ENCODE measurements at regions not wholly inside any gene's neighbourhood (a gene's known extent, or its start where the extent isn't known, plus 50 kb on each side); places are given as distances from the start of the nearest gene placed in this dataset.

DNA sequence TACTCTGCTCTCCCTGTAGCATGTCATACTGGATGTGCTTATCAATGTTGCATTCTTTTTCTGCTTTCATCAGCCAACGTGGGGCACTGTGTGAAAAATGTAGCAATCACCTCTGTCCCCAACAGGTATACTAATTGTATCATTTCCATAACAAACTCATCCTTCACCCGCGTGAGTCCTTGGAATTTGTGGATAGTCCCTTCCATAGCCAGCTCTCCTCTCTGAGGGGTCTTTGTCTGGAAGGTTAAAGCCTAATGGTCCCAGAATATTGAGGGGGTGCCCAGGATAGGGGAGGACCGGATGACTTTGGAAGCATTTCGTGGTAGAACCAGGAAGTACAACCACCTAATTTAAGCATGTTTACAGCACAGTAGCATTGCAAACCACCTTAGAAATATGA is 124.6 kb downstream of the FOXB1 start:
- TF ChIP-seq, protein P1, sequence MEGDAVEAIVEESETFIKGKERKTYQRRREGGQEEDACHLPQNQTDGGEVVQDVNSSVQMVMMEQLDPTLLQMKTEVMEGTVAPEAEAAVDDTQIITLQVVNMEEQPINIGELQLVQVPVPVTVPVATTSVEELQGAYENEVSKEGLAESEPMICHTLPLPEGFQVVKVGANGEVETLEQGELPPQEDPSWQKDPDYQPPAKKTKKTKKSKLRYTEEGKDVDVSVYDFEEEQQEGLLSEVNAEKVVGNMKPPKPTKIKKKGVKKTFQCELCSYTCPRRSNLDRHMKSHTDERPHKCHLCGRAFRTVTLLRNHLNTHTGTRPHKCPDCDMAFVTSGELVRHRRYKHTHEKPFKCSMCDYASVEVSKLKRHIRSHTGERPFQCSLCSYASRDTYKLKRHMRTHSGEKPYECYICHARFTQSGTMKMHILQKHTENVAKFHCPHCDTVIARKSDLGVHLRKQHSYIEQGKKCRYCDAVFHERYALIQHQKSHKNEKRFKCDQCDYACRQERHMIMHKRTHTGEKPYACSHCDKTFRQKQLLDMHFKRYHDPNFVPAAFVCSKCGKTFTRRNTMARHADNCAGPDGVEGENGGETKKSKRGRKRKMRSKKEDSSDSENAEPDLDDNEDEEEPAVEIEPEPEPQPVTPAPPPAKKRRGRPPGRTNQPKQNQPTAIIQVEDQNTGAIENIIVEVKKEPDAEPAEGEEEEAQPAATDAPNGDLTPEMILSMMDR (conservative IDR thresholded peaks at IDR 0.05) = no peak
- no peak for TF ChIP-seq ZFX (IDR thresholded peaks at IDR 0.05)

All from C4-2B (cell line).